ENCODE measurements at regions not wholly inside any gene's neighbourhood (a gene's known extent, or its start where the extent isn't known, plus 50 kb on each side); places are given as distances from the start of the nearest gene placed in this dataset.

- TF ChIP-seq POLR2A (IDR thresholded peaks at IDR 0.05) (no peak), CTCF (IDR thresholded peaks at IDR 0.05) (no peak)
Observed at GRCh38 chr6:82000551-82000950, 247.0 kb downstream of the IBTK start.

Measured in prostate gland (tissue), 2 donors.